HepG2 (cell line): ENCODE measurements at regions not wholly inside any gene's neighbourhood (a gene's known extent, or its start where the extent isn't known, plus 50 kb on each side); places are given as distances from the start of the nearest gene placed in this dataset.

Experiments used
- CBX2 ChIP-seq, 2 experiments: fragments of 200-600 bp in 1 of 2; sonication (generic); formaldehyde crosslinking in 1 of 2; IDR thresholded peaks; 2 replicates each; pipeline versions ENCODE4 v1.7.0 to v1.8.1; 2018 to 2022; ENCODE audit warnings: low read depth in 2 of 2, low read length in 1 of 2, mild to moderate bottlenecking in 1 of 2, missing genetic modification reagents in 1 of 2
- EP300 ChIP-seq, 3 experiments: sonication (generic) in 1 of 3; formaldehyde crosslinking in 1 of 3; IDR thresholded peaks; 2 replicates each; pipeline versions ENCODE4 v1.5.1 to v1.6.1; 2011 to 2020; ENCODE audit warnings: low read depth in 2 of 3, low read length in 2 of 3, borderline replicate concordance in 1 of 3, improper control_type of control experiment in 1 of 3, mild to moderate bottlenecking in 1 of 3, missing genetic modification reagents in 1 of 3, moderate library complexity in 1 of 3
- GATAD2A ChIP-seq: IDR thresholded peaks from 2 replicates; pipeline ENCODE4 v1.6.1; 2016
- HDAC2 ChIP-seq: sonication (generic); formaldehyde crosslinking; IDR thresholded peaks from 2 replicates; pipeline ENCODE4 v1.4.0; 2020; ENCODE audit warnings: missing genetic modification reagents
- HOXA9 ChIP-seq: sonication (generic); formaldehyde crosslinking; IDR thresholded peaks from 2 replicates; pipeline ENCODE4 v1.8.1; 2022; ENCODE audit warnings: missing genetic modification reagents, mild to moderate bottlenecking, moderate library complexity, borderline replicate concordance
- IRF2 ChIP-seq: IDR thresholded peaks from 2 replicates; pipeline ENCODE4 v1.6.1; 2018; ENCODE audit warnings: missing genetic modification reagents, missing compliant biosample characterization
- JUNB ChIP-seq: sonication (generic); formaldehyde crosslinking; IDR thresholded peaks from 2 replicates; pipeline ENCODE4 v1.8.0; 2022; ENCODE audit warnings: missing genetic modification reagents, mild to moderate bottlenecking, borderline replicate concordance
- KLF15 ChIP-seq: sonication (generic); formaldehyde crosslinking; IDR thresholded peaks from 2 replicates; pipeline ENCODE4 v1.8.1; 2023; ENCODE audit warnings: borderline replicate concordance, mild to moderate bottlenecking, inconsistent platforms, missing genetic modification reagents, mixed read lengths
- MEIS2 ChIP-seq: sonication (generic); formaldehyde crosslinking; IDR thresholded peaks from 2 replicates; pipeline ENCODE4 v1.9.0; 2021; ENCODE audit warnings: mild to moderate bottlenecking, missing genetic modification reagents
- MTA3 ChIP-seq: sonication (generic); formaldehyde crosslinking; IDR thresholded peaks from 2 replicates; pipeline ENCODE4 v1.4.0; 2020; ENCODE audit warnings: missing genetic modification reagents
- RFX3 ChIP-seq: IDR thresholded peaks from 2 replicates; pipeline ENCODE4 v1.6.1; 2016; ENCODE audit warnings: missing biosample characterization, missing genetic modification reagents
- SCMH1 ChIP-seq: sonication (generic); formaldehyde crosslinking; IDR thresholded peaks from 2 replicates; pipeline ENCODE4 v1.9.0; 2021; ENCODE audit warnings: missing genetic modification reagents, mild to moderate bottlenecking, borderline replicate concordance
- SIN3B ChIP-seq: fragments of 150-350 bp; IDR thresholded peaks from 2 replicates; pipeline ENCODE4 v1.6.1; 2014; ENCODE audit warnings: low read length
- SIX1 ChIP-seq: sonication (generic); formaldehyde crosslinking; IDR thresholded peaks from 2 replicates; pipeline ENCODE4 v1.4.0; 2020; ENCODE audit warnings: missing genetic modification reagents, borderline replicate concordance
- TBL1XR1 ChIP-seq: fragments of 150-350 bp; IDR thresholded peaks from 2 replicates; pipeline ENCODE4 v1.6.1; 2014; ENCODE audit warnings: borderline replicate concordance, low read length; ENCODE audit not compliant: partially characterized antibody
- TP53 ChIP-seq: sonication (generic); formaldehyde crosslinking; conservative IDR thresholded peaks from 2 replicates; pipeline ENCODE4 v1.4.0; 2020; ENCODE audit warnings: missing genetic modification reagents
- WIZ ChIP-seq: sonication (generic); formaldehyde crosslinking; IDR thresholded peaks from 2 replicates; pipeline ENCODE4 v1.5.1; 2020; ENCODE audit warnings: mild to moderate bottlenecking, missing genetic modification reagents
- ZBTB1 ChIP-seq: sonication (generic); formaldehyde crosslinking; IDR thresholded peaks from 2 replicates; pipeline ENCODE4 v1.4.0; 2020; ENCODE audit warnings: missing genetic modification reagents, borderline replicate concordance
- ZBTB37 ChIP-seq: sonication (generic); formaldehyde crosslinking; IDR thresholded peaks from 2 replicates; pipeline ENCODE4 v1.4.0; 2020; ENCODE audit warnings: mild to moderate bottlenecking, missing genetic modification reagents
- ZNF282 ChIP-seq: fragments of 450-650 bp; IDR thresholded peaks from 2 replicates; pipeline ENCODE4 v1.6.1; 2018; ENCODE audit not compliant: partially characterized antibody
- ZNF329 ChIP-seq: sonication (generic); formaldehyde crosslinking; IDR thresholded peaks from 2 replicates; pipeline ENCODE4 v1.9.0; 2021; ENCODE audit warnings: low read depth, mild to moderate bottlenecking, missing genetic modification reagents
- ZNF383 ChIP-seq: sonication (generic); formaldehyde crosslinking; IDR thresholded peaks from 2 replicates; pipeline ENCODE4 v1.4.0; 2020; ENCODE audit warnings: missing genetic modification reagents, mild to moderate bottlenecking, borderline replicate concordance
- ZNF609 ChIP-seq: sonication (generic); formaldehyde crosslinking; IDR thresholded peaks from 2 replicates; pipeline ENCODE4 v1.4.0; 2020; ENCODE audit warnings: mild to moderate bottlenecking, missing genetic modification reagents, borderline replicate concordance
- ZNF614 ChIP-seq: IDR thresholded peaks from 2 replicates; pipeline ENCODE4 v1.6.1; 2018; ENCODE audit warnings: missing biosample characterization, missing genetic modification reagents, inconsistent platforms, borderline replicate concordance
- ZNF670 ChIP-seq: sonication (generic); formaldehyde crosslinking; IDR thresholded peaks from 2 replicates; pipeline ENCODE4 v1.8.0; 2022; ENCODE audit warnings: mild to moderate bottlenecking, missing genetic modification reagents, borderline replicate concordance
- ZNF746 ChIP-seq: sonication (generic); formaldehyde crosslinking; IDR thresholded peaks from 2 replicates; pipeline ENCODE4 v1.8.0; 2022; ENCODE audit warnings: mild to moderate bottlenecking, missing genetic modification reagents

- TF ChIP-seq HOXA9: no peak
- peak; percentile 65; the same call in 1 of the 2 replicates for TF ChIP-seq MEIS2
- no peak for TF ChIP-seq TP53 (CRISPR knock-in tag)
- no peak for TF ChIP-seq IRF2 (CRISPR knock-in tag)
- no peak for TF ChIP-seq KLF15 (CRISPR knock-in tag)
- TF ChIP-seq ZNF614 (CRISPR knock-in tag): 0 out of 2 replicates have a peak, but pooled peaks have one; percentile 72
- peak; percentile 76; the same call in 1 of the 2 replicates for TF ChIP-seq JUNB (CRISPR knock-in tag)
- peak; percentile 95 to 100 for TF ChIP-seq EP300 (IDR thresholded peaks at IDR 0.05; ENCODE audit: low read depth in 2 of 2, low read length in 2 of 2)
- TF ChIP-seq EP300 (CRISPR knock-in tag; IDR thresholded peaks at IDR 0.05; ENCODE audit: borderline replicate concordance): peak; percentile 98
- peak; percentile 96 for TF ChIP-seq GATAD2A
- no peak for TF ChIP-seq WIZ (CRISPR knock-in tag)
- no peak for TF ChIP-seq ZBTB37 (CRISPR knock-in tag)
- no peak for TF ChIP-seq SCMH1 (CRISPR knock-in tag)
- no peak for TF ChIP-seq CBX2 (IDR thresholded peaks at IDR 0.05; ENCODE audit: low read depth, low read length)
- no peak for TF ChIP-seq CBX2 (CRISPR knock-in tag; IDR thresholded peaks at IDR 0.05; ENCODE audit: low read depth)
- peak; percentile 92 for TF ChIP-seq HDAC2 (CRISPR knock-in tag)
- no peak; the same call in 1 of the 2 replicates for TF ChIP-seq ZNF746
- TF ChIP-seq ZBTB1 (CRISPR knock-in tag): no peak
- TF ChIP-seq TBL1XR1: no peak
- TF ChIP-seq SIX1: peak; percentile 74
- TF ChIP-seq ZNF383 (CRISPR knock-in tag): no peak
- peak; percentile 31; the same call in 1 of the 2 replicates for TF ChIP-seq ZNF670 (CRISPR knock-in tag)
- no peak for TF ChIP-seq ZNF329 (CRISPR knock-in tag)
- TF ChIP-seq ZNF609: peak; percentile 86
- no peak for TF ChIP-seq SIN3B
- no peak for TF ChIP-seq ZNF282
- no peak for TF ChIP-seq RFX3 (CRISPR knock-in tag)
- no peak for TF ChIP-seq MTA3
These were observed 136.6 kb downstream of the LYPLAL1 start (continued) for GRCh38 chr1:219310181-219310728.
